HepG2 (cell line): ENCODE measurements at regions not wholly inside any gene's neighbourhood (a gene's known extent, or its start where the extent isn't known, plus 50 kb on each side); places are given as distances from the start of the nearest gene placed in this dataset.

Source experiments
- ATAC-seq: fragments of 200-7000 bp; cut with Tn5 transposase; 3 replicates; pipeline ENCODE4 v1.9.1; 2020; ENCODE audit warnings: mild to moderate bottlenecking, moderate library complexity
- BruUV-seq: library from RNA; stranded (reverse); fragments of 400-500 nt; replicated peaks from 2 replicates; lab custom pipeline; 2021; lab: Mats Ljungman, UMichigan
- CTCF ChIA-PET: fragments of 300-600 bp; formaldehyde crosslinking; extraction: SDS; loops from one replicate; lab custom pipeline; 2021; ENCODE audit warnings: low total read pairs, inconsistent platforms, low intra/inter-chr PET ratio; lab: Yijun Ruan, JAX
- POLR2A ChIA-PET: fragments of 350-600 bp; sonication (Branson Sonifier 250); formaldehyde crosslinking; loops from one replicate; lab custom pipeline; 2020; ENCODE audit warnings: antibody characterized with exemption, inconsistent platforms; lab: Yijun Ruan, JAX
- DNase-seq: peaks from one replicate; pipeline ENCODE4 v3.0.0-alpha.2; 2015; ENCODE audit warnings: low spot score
- FAIRE-seq: peaks from 3 replicates; lab custom pipeline; 2011; peaks lifted over from hg19 to GRCh38; lab: Jason Lieb, UNC
- H2AFZ ChIP-seq: one replicate; pipeline ENCODE4 v1.6.1; 2011; ENCODE audit warnings: low read length, inconsistent platforms
- H3K27ac ChIP-seq: fragments of 300-600 bp; 3 replicates; pipeline ENCODE4 v1.8.0; 2011; ENCODE audit warnings: mixed run types, mild to moderate bottlenecking, mixed read lengths, low read length, inconsistent platforms; ENCODE audit not compliant: insufficient read depth; ENCODE audit errors: extremely low read length
- H3K27me3 ChIP-seq, 2 experiments: fragments of 200-600 bp in 1 of 2; 2 replicates in 1 of 2; 3 replicates in 1 of 2; pipeline versions ENCODE4 v1.6.0 to v1.8.0; 2011; ENCODE audit warnings: low read length in 2 of 2, mild to moderate bottlenecking in 2 of 2, moderate library complexity in 2 of 2, inconsistent platforms in 1 of 2; ENCODE audit not compliant: insufficient read depth in 2 of 2, control insufficient read depth in 1 of 2
- H3K36me3 ChIP-seq, 2 experiments: fragments of 200-600 bp in 1 of 2; replicated peaks in 1 of 2; 2 replicates in 1 of 2; 3 replicates in 1 of 2; pipeline versions ENCODE4 v1.5.1 to v1.8.0; 2011; ENCODE audit warnings: low read length in 2 of 2, inconsistent platforms in 1 of 2; ENCODE audit not compliant: insufficient read depth in 2 of 2, control insufficient read depth in 1 of 2
- H3K4me1 ChIP-seq: 2 replicates; pipeline ENCODE4 v1.5.1; 2012; ENCODE audit warnings: low read length, inconsistent platforms; ENCODE audit not compliant: insufficient read depth
- H3K4me2 ChIP-seq: 2 replicates; pipeline ENCODE4 v1.6.0; 2011; ENCODE audit warnings: low read depth, low read length, inconsistent platforms
- H3K4me3 ChIP-seq, 3 experiments: fragments of 200-600 bp in 1 of 3; sonication (generic), shearing (Covaris generic) in 1 of 3; replicated peaks in 1 of 3; 2 replicates each; pipeline ENCODE4 v1.5.1; 2011 to 2016; ENCODE audit warnings: low read length in 3 of 3, inconsistent platforms in 2 of 3, low read depth in 2 of 3, mild to moderate bottlenecking in 2 of 3, control low read depth in 1 of 3, mixed read lengths in 1 of 3; ENCODE audit not compliant: insufficient read depth in 1 of 3
- H3K79me2 ChIP-seq: one replicate; pipeline ENCODE4 v1.6.1; 2011; ENCODE audit warnings: low read length, inconsistent platforms; ENCODE audit not compliant: insufficient read depth
- H3K9ac ChIP-seq: 2 replicates; pipeline ENCODE4 v1.6.0; 2011; ENCODE audit warnings: mild to moderate bottlenecking, low read depth, low read length, inconsistent platforms; ENCODE audit not compliant: insufficient read depth
- H3K9me3 ChIP-seq: 2 replicates; pipeline ENCODE4 v1.5.1; 2012; ENCODE audit warnings: mild to moderate bottlenecking, low read length
- H4K20me1 ChIP-seq: 2 replicates; pipeline ENCODE4 v1.6.0; 2011; ENCODE audit warnings: inconsistent platforms, mild to moderate bottlenecking, low read length, moderate library complexity; ENCODE audit not compliant: insufficient read depth
- CHD2 ChIP-seq: IDR thresholded peaks from 2 replicates; pipeline ENCODE4 v1.6.1; 2011; ENCODE audit warnings: low read depth, low read length, improper control_type of control experiment
- KAT8 ChIP-seq: IDR thresholded peaks from 2 replicates; pipeline ENCODE4 v1.6.1; 2016; ENCODE audit warnings: missing genetic modification reagents, missing compliant biosample characterization
- PCBP1 ChIP-seq: fragments of 200-400 bp; formaldehyde crosslinking; IDR thresholded peaks from 2 replicates; pipeline ENCODE4 v1.6.1; 2017; ENCODE audit warnings: mild to moderate bottlenecking, low read depth, low read length, borderline replicate concordance
- SP1 ChIP-seq, 2 experiments: fragments of 450-650 bp in 1 of 2; sonication (generic) in 1 of 2; formaldehyde crosslinking in 1 of 2; IDR thresholded peaks; 2 replicates each; pipeline versions ENCODE4 v1.4.0 to v1.6.1; 2016 to 2020; ENCODE audit warnings: missing genetic modification reagents in 1 of 2
- TEAD3 ChIP-seq: optimal IDR thresholded peaks from 2 replicates; pipeline ENCODE3; 2016; ENCODE audit warnings: borderline replicate concordance
- WGBS: methylation state at CpG from one replicate; pipeline ENCODE4 v1.1.6; 2017; ENCODE audit warnings: low lambda C conversion rate; 5-methylcytosine and 5-hydroxymethylcytosine counted together
- in situ Hi-C: cut with HindIII; loops from 2 replicates; pipeline ENCODE4 v1.10.0; 2017; ENCODE audit warnings: low pct_unique_long_range_greater_than_20kb; ENCODE audit not compliant: extremely low pct_ligation_motif_present
- intact Hi-C: fragments of 100-400 bp; cut with micrococcal nuclease; formaldehyde crosslinking; loops from one replicate; pipeline ENCODE4 v1.10.0; 2022; ENCODE audit not compliant: unreplicated experiment
- TF ChIP-seq, protein P1 (sequence below): sonication (generic); formaldehyde crosslinking; IDR thresholded peaks from 2 replicates; pipeline ENCODE4 v1.5.0; 2020; ENCODE audit warnings: missing genetic modification reagents
- TF ChIP-seq, protein P2 (sequence below): sonication (generic); formaldehyde crosslinking; IDR thresholded peaks from 2 replicates; pipeline ENCODE4 v1.8.0; 2022; ENCODE audit warnings: missing genetic modification reagents, mild to moderate bottlenecking, inconsistent platforms, borderline replicate concordance

DNA sequence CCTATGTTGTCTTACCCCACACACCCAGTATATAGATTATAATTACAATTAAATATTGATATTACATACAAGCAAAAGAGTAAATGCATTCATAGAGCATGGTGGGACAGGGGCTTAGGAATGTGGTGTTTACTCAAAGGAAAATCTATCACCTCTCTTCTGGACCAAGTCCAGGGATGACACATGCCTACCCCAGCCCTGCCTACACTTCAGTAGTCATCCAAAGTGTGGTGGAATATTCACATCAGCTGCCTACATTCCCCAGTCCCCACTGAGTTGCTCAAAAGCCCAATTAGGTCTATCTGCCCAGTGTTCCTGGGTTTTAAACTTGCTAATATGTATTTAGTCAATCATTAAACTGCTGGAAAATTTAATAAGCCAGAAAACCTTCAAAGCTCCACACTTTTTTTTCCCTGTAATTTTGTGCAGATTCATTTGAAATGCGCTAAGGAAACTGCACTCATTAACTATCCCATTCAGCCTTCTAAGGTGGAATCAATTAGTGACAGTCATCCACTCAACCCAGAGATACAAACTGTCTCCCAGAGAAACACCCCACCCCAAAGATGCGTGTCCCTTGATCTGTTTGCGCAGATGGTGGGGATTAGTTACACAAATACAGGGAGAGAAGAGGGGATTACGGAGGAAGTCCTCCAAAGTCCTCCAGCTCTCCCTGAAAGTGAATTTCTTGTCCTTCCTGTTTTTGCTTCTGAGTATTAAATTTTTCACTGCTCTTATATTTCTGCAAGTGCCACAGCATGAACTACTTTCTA lies 91.7 kb upstream of the KDR start (continued):
- TF ChIP-seq, protein P1, sequence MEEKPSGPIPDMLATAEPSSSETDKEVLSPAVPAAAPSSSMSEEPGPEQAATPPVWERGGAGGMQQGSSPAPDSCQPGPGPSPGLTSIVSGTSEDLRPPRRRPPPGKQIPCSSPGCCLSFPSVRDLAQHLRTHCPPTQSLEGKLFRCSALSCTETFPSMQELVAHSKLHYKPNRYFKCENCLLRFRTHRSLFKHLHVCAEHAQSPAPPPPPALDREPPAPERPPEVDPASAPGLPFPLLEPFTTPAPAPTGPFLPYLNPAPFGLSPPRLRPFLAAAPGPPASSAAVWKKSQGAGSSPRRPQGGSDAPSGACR (CRISPR knock-in tag): no peak
- TF ChIP-seq PCBP1 (no peak), TEAD3 (CRISPR knock-in tag) (no peak)
- TF ChIP-seq, protein P2, sequence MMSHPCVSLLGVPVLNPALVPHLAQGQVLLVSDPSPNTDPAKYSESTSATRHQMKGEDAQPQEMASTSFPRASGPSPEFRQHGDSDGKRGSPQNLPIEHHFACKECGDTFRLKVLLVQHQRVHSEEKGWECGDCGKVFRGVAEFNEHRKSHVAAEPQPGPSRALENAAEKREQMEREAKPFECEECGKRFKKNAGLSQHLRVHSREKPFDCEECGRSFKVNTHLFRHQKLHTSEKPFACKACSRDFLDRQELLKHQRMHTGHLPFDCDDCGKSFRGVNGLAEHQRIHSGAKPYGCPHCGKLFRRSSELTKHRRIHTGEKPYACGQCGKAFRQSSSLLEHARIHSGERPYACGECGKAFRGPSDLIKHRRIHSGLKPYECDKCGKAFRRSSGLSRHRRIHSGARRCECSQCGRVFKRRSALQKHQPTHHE (CRISPR knock-in tag): no peak

DNA sequence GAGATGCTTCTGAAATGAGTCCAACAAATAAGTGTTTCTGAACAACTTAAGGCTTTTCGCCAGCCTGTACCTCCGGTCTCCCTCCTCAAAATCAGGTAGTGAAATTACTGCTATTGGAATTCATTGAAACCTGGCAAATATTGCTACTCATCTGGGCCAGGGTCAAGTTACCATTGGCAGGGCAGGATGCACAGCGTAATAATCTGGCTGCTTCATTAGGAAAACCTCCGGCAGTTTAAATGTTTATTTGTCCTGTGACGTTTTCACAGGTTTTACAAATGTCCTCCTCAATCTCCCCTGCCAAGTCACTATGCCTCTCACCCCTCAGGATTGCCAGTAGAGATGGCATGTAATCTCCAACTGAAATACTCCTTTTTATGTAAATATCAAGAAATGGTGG lies 92.6 kb upstream of the KDR start:
- no peaks in the 10 kb centered on the region for H3K9me3 ChIP-seq
- no peaks in the 10 kb centered on the region for H3K27me3 ChIP-seq
- in situ Hi-C loops: no loop called here
- WGBS: 0% methylated on average over 5 of the region's 5 CpGs
- no peaks in the 10 kb centered on the region for H3K79me2 ChIP-seq
- no peak for ATAC-seq
- no peak for FAIRE-seq
- H2AFZ ChIP-seq: no peak overlapping the region
- TF ChIP-seq SP1 (IDR thresholded peaks at IDR 0.05): no peak
- no peak for TF ChIP-seq SP1 (CRISPR knock-in tag; IDR thresholded peaks at IDR 0.05)
- TF ChIP-seq KAT8 (CRISPR knock-in tag): no peak
- TF ChIP-seq CHD2: no peak
- TF ChIP-seq, all 625 proteins: peak for 0
- no peaks in the 10 kb centered on the region for H3K4me1 ChIP-seq
- DNase-seq: no peak
- H4K20me1 ChIP-seq: no peaks in the 10 kb centered on the region
- CTCF ChIA-PET: no interaction called here
- H3K9ac ChIP-seq: no peak overlapping the region
- no peaks in the 10 kb centered on the region for H3K36me3 ChIP-seq
- H3K27ac ChIP-seq: no peak overlapping the region
- H3K4me3 ChIP-seq: no peak overlapping the region
- POLR2A ChIA-PET: no interaction called here
- BruUV-seq: no TSS peak
- H3K4me2 ChIP-seq: no peak overlapping the region
- intact Hi-C loops: no loop called here
